Ishikawa (cell line): ENCODE measurements at regions not wholly inside any gene's neighbourhood (a gene's known extent, or its start where the extent isn't known, plus 50 kb on each side); places are given as distances from the start of the nearest gene placed in this dataset.

Experiments
- CEBPB ChIP-seq: IDR thresholded peaks from 2 replicates; pipeline ENCODE4 v1.6.1; 2012
- CREB1 ChIP-seq: IDR thresholded peaks from 2 replicates; pipeline ENCODE4 v1.6.1; 2012; ENCODE audit warnings: low read depth
- EGR1 ChIP-seq: IDR thresholded peaks from 2 replicates; pipeline ENCODE4 v1.6.1; 2012
- EP300 ChIP-seq: IDR thresholded peaks from 2 replicates; pipeline ENCODE4 v1.6.1; 2012; ENCODE audit warnings: borderline replicate concordance
- FOXM1 ChIP-seq: IDR thresholded peaks from 2 replicates; pipeline ENCODE4 v1.6.1; 2012; ENCODE audit warnings: low read depth, borderline replicate concordance
- NFIC ChIP-seq: IDR thresholded peaks from 2 replicates; pipeline ENCODE4 v1.6.1; 2012
- RAD21 ChIP-seq: IDR thresholded peaks from 2 replicates; pipeline ENCODE4 v1.6.1; 2012; ENCODE audit warnings: low read depth
- TAF1 ChIP-seq: IDR thresholded peaks from 2 replicates; pipeline ENCODE4 v1.6.1; 2012; ENCODE audit warnings: low read depth, mild to moderate bottlenecking
- TCF12 ChIP-seq: IDR thresholded peaks from 2 replicates; pipeline ENCODE4 v1.6.1; 2012; ENCODE audit warnings: low read depth
- TEAD4 ChIP-seq: IDR thresholded peaks from 2 replicates; pipeline ENCODE4 v1.6.1; 2012
- YY1 ChIP-seq: IDR thresholded peaks from 2 replicates; pipeline ENCODE4 v1.6.1; 2012; ENCODE audit warnings: low read depth
- ZBTB7A ChIP-seq: IDR thresholded peaks from 2 replicates; pipeline ENCODE4 v1.6.1; 2012; ENCODE audit warnings: low read depth
- TF ChIP-seq, protein P1 (sequence below): IDR thresholded peaks from 2 replicates; pipeline ENCODE4 v1.6.1; 2012
- TF ChIP-seq, protein P2 (sequence below): IDR thresholded peaks from 2 replicates; pipeline ENCODE4 v1.6.1; 2012; ENCODE audit warnings: low read depth, mild to moderate bottlenecking
- TF ChIP-seq, protein P3 (sequence below): IDR thresholded peaks from 2 replicates; pipeline ENCODE4 v1.6.1; 2012

DNA sequence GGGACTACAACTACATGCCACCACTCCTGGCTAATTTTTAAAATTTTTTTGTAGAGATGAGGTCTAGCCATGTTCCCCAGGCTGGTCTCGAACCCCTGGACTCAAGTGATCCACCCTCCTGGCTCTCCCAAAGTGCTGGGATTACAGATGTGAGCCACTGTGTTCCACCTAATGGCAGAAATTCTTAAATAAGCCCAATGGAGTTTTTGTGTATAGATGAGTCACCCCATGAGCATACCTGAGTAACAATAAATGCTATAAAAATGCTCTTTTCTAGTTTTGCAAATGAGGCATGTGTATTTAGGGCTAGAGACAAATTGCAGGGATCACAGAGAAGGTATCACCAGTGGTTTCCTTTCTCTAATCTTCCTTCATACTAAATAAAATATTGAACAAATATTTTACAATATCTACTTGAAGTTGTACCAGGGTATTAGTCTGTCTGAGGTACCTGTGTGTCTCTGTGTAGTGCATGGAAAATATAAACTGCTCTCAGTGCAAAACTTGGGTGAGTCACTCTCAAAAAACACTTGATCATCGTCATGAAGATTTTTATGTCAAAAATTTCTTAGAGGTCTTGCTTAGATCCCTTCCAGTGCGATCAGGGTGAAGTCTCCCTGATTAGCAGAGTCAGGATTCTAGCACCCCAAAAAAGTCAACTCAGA, 337.1 kb upstream of the MMADHC start:
- TF ChIP-seq EGR1 (no peak), EP300 (no peak), RAD21 (no peak), TAF1 (no peak), CREB1 (no peak), TCF12 (no peak), ZBTB7A (no peak), TEAD4 (no peak), CEBPB (no peak), NFIC (no peak), YY1 (no peak), FOXM1 (no peak)
- TF ChIP-seq, protein P1, sequence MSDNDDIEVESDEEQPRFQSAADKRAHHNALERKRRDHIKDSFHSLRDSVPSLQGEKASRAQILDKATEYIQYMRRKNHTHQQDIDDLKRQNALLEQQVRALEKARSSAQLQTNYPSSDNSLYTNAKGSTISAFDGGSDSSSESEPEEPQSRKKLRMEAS = no peak
- TF ChIP-seq, protein P2, sequence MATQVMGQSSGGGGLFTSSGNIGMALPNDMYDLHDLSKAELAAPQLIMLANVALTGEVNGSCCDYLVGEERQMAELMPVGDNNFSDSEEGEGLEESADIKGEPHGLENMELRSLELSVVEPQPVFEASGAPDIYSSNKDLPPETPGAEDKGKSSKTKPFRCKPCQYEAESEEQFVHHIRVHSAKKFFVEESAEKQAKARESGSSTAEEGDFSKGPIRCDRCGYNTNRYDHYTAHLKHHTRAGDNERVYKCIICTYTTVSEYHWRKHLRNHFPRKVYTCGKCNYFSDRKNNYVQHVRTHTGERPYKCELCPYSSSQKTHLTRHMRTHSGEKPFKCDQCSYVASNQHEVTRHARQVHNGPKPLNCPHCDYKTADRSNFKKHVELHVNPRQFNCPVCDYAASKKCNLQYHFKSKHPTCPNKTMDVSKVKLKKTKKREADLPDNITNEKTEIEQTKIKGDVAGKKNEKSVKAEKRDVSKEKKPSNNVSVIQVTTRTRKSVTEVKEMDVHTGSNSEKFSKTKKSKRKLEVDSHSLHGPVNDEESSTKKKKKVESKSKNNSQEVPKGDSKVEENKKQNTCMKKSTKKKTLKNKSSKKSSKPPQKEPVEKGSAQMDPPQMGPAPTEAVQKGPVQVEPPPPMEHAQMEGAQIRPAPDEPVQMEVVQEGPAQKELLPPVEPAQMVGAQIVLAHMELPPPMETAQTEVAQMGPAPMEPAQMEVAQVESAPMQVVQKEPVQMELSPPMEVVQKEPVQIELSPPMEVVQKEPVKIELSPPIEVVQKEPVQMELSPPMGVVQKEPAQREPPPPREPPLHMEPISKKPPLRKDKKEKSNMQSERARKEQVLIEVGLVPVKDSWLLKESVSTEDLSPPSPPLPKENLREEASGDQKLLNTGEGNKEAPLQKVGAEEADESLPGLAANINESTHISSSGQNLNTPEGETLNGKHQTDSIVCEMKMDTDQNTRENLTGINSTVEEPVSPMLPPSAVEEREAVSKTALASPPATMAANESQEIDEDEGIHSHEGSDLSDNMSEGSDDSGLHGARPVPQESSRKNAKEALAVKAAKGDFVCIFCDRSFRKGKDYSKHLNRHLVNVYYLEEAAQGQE = no peak
- TF ChIP-seq, protein P3, sequence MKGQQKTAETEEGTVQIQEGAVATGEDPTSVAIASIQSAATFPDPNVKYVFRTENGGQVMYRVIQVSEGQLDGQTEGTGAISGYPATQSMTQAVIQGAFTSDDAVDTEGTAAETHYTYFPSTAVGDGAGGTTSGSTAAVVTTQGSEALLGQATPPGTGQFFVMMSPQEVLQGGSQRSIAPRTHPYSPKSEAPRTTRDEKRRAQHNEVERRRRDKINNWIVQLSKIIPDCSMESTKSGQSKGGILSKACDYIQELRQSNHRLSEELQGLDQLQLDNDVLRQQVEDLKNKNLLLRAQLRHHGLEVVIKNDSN = no peak

DNA sequence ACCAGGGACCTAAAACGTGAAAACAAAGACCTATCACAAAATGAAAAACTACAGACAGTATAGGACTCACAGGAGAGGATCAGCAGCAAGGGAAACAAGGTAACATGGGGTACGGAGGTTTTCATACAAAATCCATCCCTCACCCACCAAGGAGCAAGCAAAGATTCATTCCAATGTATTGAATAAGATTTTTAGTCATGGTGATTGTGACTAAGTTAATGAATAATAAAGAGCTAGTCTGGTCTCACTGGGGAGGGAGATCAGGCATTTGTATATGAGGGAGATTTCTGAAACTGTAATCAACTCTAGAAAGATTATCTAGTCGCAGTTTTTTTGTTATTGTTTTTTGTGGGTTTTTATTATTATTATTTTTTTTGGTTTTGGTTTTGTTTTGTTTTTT, 336.5 kb upstream of the MMADHC start:
- TF ChIP-seq EP300 (no peak), YY1 (no peak), TEAD4 (no peak), CREB1 (no peak), NFIC (no peak), ZBTB7A (no peak)
- TF ChIP-seq, protein P1 = no peak
- TF ChIP-seq, protein P3 = no peak

DNA sequence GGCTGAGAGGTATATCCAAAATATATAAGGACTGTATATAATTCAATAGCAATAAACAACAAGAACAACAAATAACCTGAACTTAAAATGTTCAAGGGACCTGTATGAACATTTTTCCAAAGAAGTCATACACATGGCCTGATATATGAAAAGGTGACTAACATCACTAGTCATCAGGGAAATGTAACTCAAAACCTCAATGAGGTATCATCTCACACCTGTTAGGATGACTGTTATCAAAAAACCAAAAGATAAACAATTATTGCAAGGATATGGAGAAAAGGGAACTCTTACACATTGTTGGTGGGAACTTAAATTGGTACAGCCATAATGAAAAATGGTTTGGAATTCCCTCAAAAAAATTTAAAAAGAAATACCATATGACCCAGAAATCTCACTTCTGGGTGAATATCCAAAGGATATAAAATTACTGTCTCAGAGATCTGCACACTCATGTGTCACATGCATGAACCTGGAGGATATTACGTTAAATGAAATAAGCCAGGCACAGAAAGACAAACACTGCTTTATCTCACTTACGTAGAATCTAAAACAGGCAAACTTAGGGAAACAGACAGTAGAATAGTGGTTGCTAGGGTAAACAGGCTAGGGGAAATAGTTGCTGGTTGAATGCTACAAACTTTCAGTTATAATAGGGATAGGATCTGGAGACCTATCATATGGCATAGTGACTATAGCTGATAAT, 334.5 kb upstream of the MMADHC start:
- TF ChIP-seq EP300 (no peak), YY1 (no peak), TAF1 (no peak), CREB1 (no peak), RAD21 (no peak), TEAD4 (no peak), NFIC (no peak), ZBTB7A (no peak), FOXM1 (no peak), TCF12 (no peak), CEBPB (no peak), EGR1 (no peak)
- TF ChIP-seq, protein P1 = no peak
- TF ChIP-seq, protein P3 = no peak
- TF ChIP-seq, protein P2 = no peak

DNA sequence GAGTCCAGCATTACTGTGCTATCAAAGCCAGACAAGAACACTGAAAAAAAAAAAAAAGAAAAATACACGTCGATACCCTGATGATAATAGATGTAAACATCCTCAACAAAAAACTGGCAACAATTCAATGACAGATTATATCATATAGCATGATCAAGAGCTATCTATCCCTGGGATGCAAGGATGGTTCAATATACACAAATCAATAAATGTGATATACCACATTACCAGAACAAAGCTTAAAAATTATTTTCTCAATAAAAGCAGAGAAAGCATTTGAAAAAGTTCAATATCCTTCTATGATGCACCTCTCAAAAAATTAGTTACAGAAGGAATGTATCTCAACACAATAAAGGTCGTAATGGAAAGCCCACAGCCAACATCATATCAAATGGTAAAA, 332.8 kb upstream of the MMADHC start:
- TF ChIP-seq FOXM1 (no peak), TCF12 (no peak), TAF1 (no peak), EGR1 (no peak), CEBPB (no peak), RAD21 (no peak), TEAD4 (no peak), EP300 (no peak), YY1 (no peak), NFIC (no peak), ZBTB7A (no peak), CREB1 (no peak)
- TF ChIP-seq, protein P3 = no peak
- TF ChIP-seq, protein P1 = no peak
- TF ChIP-seq, protein P2 = no peak
